ENCODE measurements at regions not wholly inside any gene's neighbourhood (a gene's known extent, or its start where the extent isn't known, plus 50 kb on each side); places are given as distances from the start of the nearest gene placed in this dataset.

DNA sequence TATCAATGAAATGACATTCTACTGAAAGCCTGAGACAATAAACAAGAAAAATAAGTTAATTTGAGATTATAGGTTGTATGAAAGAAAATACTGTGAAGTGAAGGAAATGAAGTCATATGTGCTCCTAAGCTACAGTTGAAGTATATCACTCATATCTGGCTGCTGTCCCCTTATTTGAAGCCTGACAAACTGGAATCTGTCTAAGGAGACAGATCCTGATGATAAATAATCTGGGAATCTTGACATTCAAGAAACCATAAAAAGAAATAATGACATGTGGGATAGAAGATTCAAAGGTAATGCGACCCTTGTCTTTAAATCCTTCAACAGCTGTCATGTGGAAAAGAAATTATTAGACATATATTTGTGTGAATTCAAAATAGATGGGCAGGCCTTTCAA, 424.5 kb upstream of the LMCD1 start:
- Histone ChIP-seq H3K9me2 (ENCODE audit: insufficient read depth) (no peaks in the 10 kb centered on the region), H3K9ac (no peak overlapping the region), H4K20me1 (ENCODE audit: insufficient read depth) (no peaks in the 10 kb centered on the region), H3K79me2 (ENCODE audit: insufficient read depth) (no peaks in the 10 kb centered on the region), H3K4me1 (ENCODE audit: insufficient read depth) (no peaks in the 10 kb centered on the region), H3K27ac (no peak overlapping the region), H3F3A (ENCODE audit: insufficient read depth) (no peaks in the 10 kb centered on the region), H3K27me3 (replicated peaks; ENCODE audit: insufficient read depth) (no peaks in the 10 kb centered on the region), H3K4me3 (no peak overlapping the region), H3K36me3 (ENCODE audit: low read depth) (no peaks in the 10 kb centered on the region), H3K9me3 (ENCODE audit: low read depth) (no peaks in the 10 kb centered on the region), H2AFZ (no peak overlapping the region), H3K4me2 (ENCODE audit: unreplicated experiment) (no peak overlapping the region)
- in situ Hi-C loops (cut with MboI), result no loop called here
- no peak for TF ChIP-seq EZH2phosphoT487 (IDR thresholded peaks at IDR 0.05; ENCODE audit: insufficient read depth, low read depth)
- TF ChIP-seq EZH2 (IDR thresholded peaks at IDR 0.05; ENCODE audit: insufficient read depth, poor library complexity, severe bottlenecking), result no peak
- DNase-seq, result no peak
- WGBS, 2 experiments (ENCODE audit: low coverage in 1 of 2, low lambda C conversion rate in 2 of 2, missing lambda C conversion rate in 2 of 2), result 11 to 14% methylated on average over 1 of the region's 1 CpG

DNA sequence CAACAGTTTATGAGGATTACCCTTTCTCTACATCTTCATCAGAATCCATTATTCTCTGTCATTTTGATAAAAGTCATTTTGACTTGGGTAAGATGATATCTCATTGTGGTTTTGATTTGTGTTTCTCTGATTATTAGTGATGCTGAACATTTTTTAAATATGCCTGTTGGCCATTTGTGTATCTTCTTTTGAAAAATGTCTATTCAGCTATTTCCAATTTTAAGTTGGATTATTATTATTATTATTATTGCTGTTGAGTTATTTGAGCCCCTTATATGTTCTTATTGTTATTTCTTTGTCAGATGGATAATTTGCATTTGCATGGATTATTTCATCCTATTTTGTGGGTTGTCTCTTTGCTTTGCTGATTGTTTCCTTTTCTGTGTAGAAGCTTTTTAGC, 421.2 kb upstream of the LMCD1 start:
- no peak for TF ChIP-seq EZH2 (IDR thresholded peaks at IDR 0.05; ENCODE audit: insufficient read depth, poor library complexity, severe bottlenecking)
- no peak for TF ChIP-seq EZH2phosphoT487 (IDR thresholded peaks at IDR 0.05; ENCODE audit: insufficient read depth, low read depth)
- H4K20me1 ChIP-seq (ENCODE audit: insufficient read depth), result no peaks in the 10 kb centered on the region
- no peaks in the 10 kb centered on the region for H3K9me2 ChIP-seq (ENCODE audit: insufficient read depth)
- no peak overlapping the region for H3K4me2 ChIP-seq (ENCODE audit: unreplicated experiment)
- in situ Hi-C loops (cut with MboI), result no loop called here
- no peaks in the 10 kb centered on the region for H3K36me3 ChIP-seq (ENCODE audit: low read depth)
- H3K4me1 ChIP-seq (ENCODE audit: insufficient read depth), result no peaks in the 10 kb centered on the region
- H3K9me3 ChIP-seq (ENCODE audit: low read depth), result no peaks in the 10 kb centered on the region
- no peak overlapping the region for H3K27ac ChIP-seq
- DNase-seq, result no peak
- no peaks in the 10 kb centered on the region for H3K27me3 ChIP-seq (replicated peaks; ENCODE audit: insufficient read depth)
- H3F3A ChIP-seq (ENCODE audit: insufficient read depth), result no peaks in the 10 kb centered on the region
- H3K4me3 ChIP-seq, result no peak overlapping the region
- no peaks in the 10 kb centered on the region for H3K79me2 ChIP-seq (ENCODE audit: insufficient read depth)
- H2AFZ ChIP-seq, result no peak overlapping the region
- no peak overlapping the region for H3K9ac ChIP-seq

DNA sequence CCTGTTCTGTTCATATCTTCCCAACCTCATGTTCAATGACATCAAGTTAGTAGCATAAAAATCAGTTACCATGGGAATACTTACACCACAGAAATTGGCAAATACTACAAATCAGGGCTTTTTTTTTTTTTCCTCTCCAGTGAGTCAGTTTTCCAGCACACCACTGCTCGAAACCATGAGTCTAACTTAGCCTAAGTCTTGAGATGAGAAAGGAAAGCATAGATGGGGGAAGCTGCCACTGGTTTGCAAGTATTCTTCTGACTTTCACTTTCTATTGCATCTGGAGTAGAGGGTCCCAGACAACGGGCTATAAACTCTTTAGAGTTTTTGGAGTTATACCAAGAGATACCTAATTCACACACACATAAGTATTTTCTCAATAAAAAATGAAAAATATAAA, 416.1 kb upstream of the LMCD1 start:
- TF ChIP-seq EZH2phosphoT487 (IDR thresholded peaks at IDR 0.05; ENCODE audit: insufficient read depth, low read depth), result no peak
- TF ChIP-seq EZH2 (IDR thresholded peaks at IDR 0.05; ENCODE audit: insufficient read depth, poor library complexity, severe bottlenecking), result no peak
- no peaks in the 10 kb centered on the region for H3K36me3 ChIP-seq (ENCODE audit: low read depth)
- in situ Hi-C loops (cut with MboI), result no loop called here
- no peak overlapping the region for H2AFZ ChIP-seq
- DNase-seq, result no peak
- H3K9me3 ChIP-seq (ENCODE audit: low read depth), result no peaks in the 10 kb centered on the region
- no peak overlapping the region for H3K27ac ChIP-seq
- no peaks in the 10 kb centered on the region for H3K79me2 ChIP-seq (ENCODE audit: insufficient read depth)
- no peaks in the 10 kb centered on the region for H3F3A ChIP-seq (ENCODE audit: insufficient read depth)
- no peak overlapping the region for H3K4me3 ChIP-seq
- no peaks in the 10 kb centered on the region for H3K4me1 ChIP-seq (ENCODE audit: insufficient read depth)
- H3K9me2 ChIP-seq (ENCODE audit: insufficient read depth), result no peaks in the 10 kb centered on the region
- no peak overlapping the region for H3K9ac ChIP-seq
- WGBS, 2 experiments (ENCODE audit: low coverage in 1 of 2, low lambda C conversion rate in 2 of 2, missing lambda C conversion rate in 2 of 2), result 13 to 22% methylated on average over 2 of the region's 2 CpGs
- no peak overlapping the region for H3K4me2 ChIP-seq (ENCODE audit: unreplicated experiment)
- H3K27me3 ChIP-seq (replicated peaks; ENCODE audit: insufficient read depth), result no peaks in the 10 kb centered on the region
- H4K20me1 ChIP-seq (ENCODE audit: insufficient read depth), result no peaks in the 10 kb centered on the region

DNA sequence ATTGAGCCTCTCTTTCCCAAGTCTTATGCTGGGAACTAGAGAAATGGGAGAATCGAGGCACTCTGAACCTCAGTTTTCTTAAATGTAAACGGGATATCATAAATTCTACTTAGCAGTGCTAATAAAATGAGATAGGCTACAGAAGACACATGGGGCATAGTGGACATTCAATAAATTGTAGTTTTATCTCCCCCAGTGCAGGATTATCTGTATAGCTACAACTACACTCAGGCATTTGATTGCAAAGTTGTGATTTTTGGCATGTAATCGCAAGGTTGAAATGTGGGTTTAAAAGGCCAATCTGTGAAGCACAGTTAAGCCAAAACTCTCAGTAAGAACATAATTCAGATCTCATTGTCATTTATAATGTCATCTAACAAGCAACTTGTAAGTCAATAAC, 413.7 kb upstream of the LMCD1 start:
- Histone ChIP-seq H3K9me2 (ENCODE audit: insufficient read depth) (no peaks in the 10 kb centered on the region), H3K27ac (no peak overlapping the region), H3F3A (ENCODE audit: insufficient read depth) (no peaks in the 10 kb centered on the region), H3K27me3 (replicated peaks; ENCODE audit: insufficient read depth) (no peaks in the 10 kb centered on the region), H2AFZ (no peak overlapping the region), H3K4me2 (ENCODE audit: unreplicated experiment) (no peak overlapping the region), H3K79me2 (ENCODE audit: insufficient read depth) (no peaks in the 10 kb centered on the region), H3K4me1 (ENCODE audit: insufficient read depth) (no peaks in the 10 kb centered on the region), H3K9ac (no peak overlapping the region), H3K4me3 (no peak overlapping the region), H4K20me1 (ENCODE audit: insufficient read depth) (no peaks in the 10 kb centered on the region), H3K9me3 (ENCODE audit: low read depth) (no peaks in the 10 kb centered on the region), H3K36me3 (ENCODE audit: low read depth) (no peaks in the 10 kb centered on the region)
- WGBS, 2 experiments (ENCODE audit: low coverage in 1 of 2, low lambda C conversion rate in 2 of 2, missing lambda C conversion rate in 2 of 2), result 41% methylated on average over 3 of the region's 3 CpGs
- DNase-seq, result no peak
- no peak for TF ChIP-seq EZH2phosphoT487 (IDR thresholded peaks at IDR 0.05; ENCODE audit: insufficient read depth, low read depth)
- TF ChIP-seq EZH2 (IDR thresholded peaks at IDR 0.05; ENCODE audit: insufficient read depth, poor library complexity, severe bottlenecking), result no peak
- in situ Hi-C loops (cut with MboI), result no loop called here

DNA sequence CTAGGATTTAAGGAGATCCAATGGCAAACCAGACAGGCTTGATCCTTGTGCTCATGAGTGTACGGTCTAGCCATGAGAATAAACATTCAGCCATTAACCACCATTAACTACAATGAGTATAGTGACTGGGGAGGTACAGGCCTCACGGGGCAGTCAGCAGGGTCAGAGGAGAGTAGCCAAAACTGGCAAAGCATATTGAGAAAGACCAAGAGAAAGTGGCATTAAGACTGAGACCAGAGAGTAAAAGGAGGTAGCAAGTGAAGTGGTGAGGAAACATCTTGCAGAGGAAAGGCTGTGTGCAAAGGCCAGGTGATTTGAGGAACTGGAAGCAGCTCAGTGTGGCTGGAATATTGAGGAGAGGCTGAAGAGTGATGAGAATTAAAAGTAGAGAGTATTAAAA, 407.2 kb upstream of the LMCD1 start:
- H3K27me3 ChIP-seq (replicated peaks; ENCODE audit: insufficient read depth), result no peaks in the 10 kb centered on the region
- H3K4me2 ChIP-seq (ENCODE audit: unreplicated experiment), result no peak overlapping the region
- no peaks in the 10 kb centered on the region for H4K20me1 ChIP-seq (ENCODE audit: insufficient read depth)
- no peaks in the 10 kb centered on the region for H3K9me3 ChIP-seq (ENCODE audit: low read depth)
- no peak for DNase-seq
- in situ Hi-C loops (cut with MboI), result no loop called here
- no peaks in the 10 kb centered on the region for H3K79me2 ChIP-seq (ENCODE audit: insufficient read depth)
- H3K4me1 ChIP-seq (ENCODE audit: insufficient read depth), result no peaks in the 10 kb centered on the region
- no peak overlapping the region for H3K9ac ChIP-seq
- no peak for TF ChIP-seq EZH2phosphoT487 (IDR thresholded peaks at IDR 0.05; ENCODE audit: insufficient read depth, low read depth)
- TF ChIP-seq EZH2 (IDR thresholded peaks at IDR 0.05; ENCODE audit: insufficient read depth, poor library complexity, severe bottlenecking), result no peak
- no peaks in the 10 kb centered on the region for H3F3A ChIP-seq (ENCODE audit: insufficient read depth)
- 32 to 38% methylated on average over 2 of the region's 2 CpGs for WGBS, 2 experiments (ENCODE audit: low coverage in 1 of 2, low lambda C conversion rate in 2 of 2, missing lambda C conversion rate in 2 of 2)
- H2AFZ ChIP-seq, result no peak overlapping the region
- no peak overlapping the region for H3K4me3 ChIP-seq
- H3K36me3 ChIP-seq (ENCODE audit: low read depth), result no peaks in the 10 kb centered on the region
- H3K27ac ChIP-seq, result no peak overlapping the region
- H3K9me2 ChIP-seq (ENCODE audit: insufficient read depth), result no peaks in the 10 kb centered on the region

All from GM23248 (cell line).